ENCODE measurements at regions not wholly inside any gene's neighbourhood (a gene's known extent, or its start where the extent isn't known, plus 50 kb on each side); places are given as distances from the start of the nearest gene placed in this dataset.

- intact Hi-C loops (cut with micrococcal nuclease; ENCODE audit: unreplicated experiment): no loop called here
- ChIA-PET POLR2A (no interaction called here), CTCF (ENCODE audit: low intra/inter-chr PET ratio, low total read pairs) (no interaction called here)
- Histone ChIP-seq H3K36me3 (replicated peaks in 1 of 2; ENCODE audit: control insufficient read depth in 1 of 2, insufficient read depth in 2 of 2, low read length in 2 of 2) (no peaks in the 10 kb centered on the region), H4K20me1 (ENCODE audit: insufficient read depth, low read length) (no peaks in the 10 kb centered on the region), H3K27me3 (ENCODE audit: control insufficient read depth in 1 of 2, insufficient read depth in 2 of 2, low read length in 2 of 2) (peaks cover 1 to 4% of the 10 kb centered on the region in 2 experiments; a peak in 1 of 5 replicates), H3K9ac (ENCODE audit: insufficient read depth, low read depth, low read length) (no peak overlapping the region), H3K79me2 (ENCODE audit: insufficient read depth, low read length) (no peaks in the 10 kb centered on the region), H3K4me2 (ENCODE audit: low read depth, low read length) (no peak overlapping the region), H3K27ac (ENCODE audit: extremely low read length, insufficient read depth, low read length) (no peak overlapping the region), H3K4me1 (ENCODE audit: insufficient read depth, low read length) (peaks cover 13% of the 10 kb centered on the region), H2AFZ (ENCODE audit: low read length) (no peak overlapping the region), H3K9me3 (ENCODE audit: low read length) (no peaks in the 10 kb centered on the region), H3K4me3 (replicated peaks in 1 of 3; ENCODE audit: insufficient read depth in 1 of 3, low read depth in 2 of 3, low read length in 3 of 3) (no peak overlapping the region)
- DNase-seq (ENCODE audit: low spot score) (no peak), ATAC-seq (no peak), FAIRE-seq (no peak)
- no TSS peak for BruUV-seq (replicated peaks)
- 70% methylated on average over 4 of the region's 4 CpGs for whole genome bisulfite sequencing (ENCODE audit: low lambda C conversion rate)
- in situ Hi-C loops (cut with HindIII; ENCODE audit: extremely low pct_ligation_motif_present, low pct_unique_long_range_greater_than_20kb): loop anchor here (10.0 to 25.0 kb wide), 2 partner anchors 277 to 654 kb away; no protein-coding TSS in a partner anchor
- TF ChIP-seq KAT8 (CRISPR knock-in tag; IDR thresholded peaks at IDR 0.05): no peak
- no peak for TF ChIP-seq ZNF281 (CRISPR knock-in tag; IDR thresholded peaks at IDR 0.05; ENCODE audit: borderline replicate concordance)
- TF ChIP-seq ZFP62 (CRISPR knock-in tag; IDR thresholded peaks at IDR 0.05): no peak
- TF ChIP-seq ELF1 (CRISPR knock-in tag; IDR thresholded peaks at IDR 0.05): no peak
- TF ChIP-seq GATAD1 (CRISPR knock-in tag; IDR thresholded peaks at IDR 0.05): no peak
- no peak for TF ChIP-seq GATAD2A (CRISPR knock-in tag; IDR thresholded peaks at IDR 0.05)
- no peak for TF ChIP-seq CERS6 (CRISPR knock-in tag; IDR thresholded peaks at IDR 0.05)
- no peak for TF ChIP-seq CSRNP2 (CRISPR knock-in tag; conservative IDR thresholded peaks at IDR 0.05; ENCODE audit: low read depth)
- TF ChIP-seq HOMEZ (CRISPR knock-in tag; IDR thresholded peaks at IDR 0.05; ENCODE audit: low read depth): no peak
- no peak for TF ChIP-seq HHEX (CRISPR knock-in tag; IDR thresholded peaks at IDR 0.05)
- no peak for TF ChIP-seq PHF8 (CRISPR knock-in tag; IDR thresholded peaks at IDR 0.05)
- TF ChIP-seq MLLT10 (CRISPR knock-in tag; IDR thresholded peaks at IDR 0.05): no peak
- no peak for TF ChIP-seq HOXA9 (CRISPR knock-in tag; IDR thresholded peaks at IDR 0.05; ENCODE audit: borderline replicate concordance)
- TF ChIP-seq HDAC1 (CRISPR knock-in tag; IDR thresholded peaks at IDR 0.05): no peak
- TF ChIP-seq EZH2 (conservative IDR thresholded peaks at IDR 0.05; ENCODE audit: low read depth, low read length): no peak
- TF ChIP-seq TBX3 (IDR thresholded peaks at IDR 0.05; ENCODE audit: borderline replicate concordance): no peak
- TF ChIP-seq THAP9 (CRISPR knock-in tag; IDR thresholded peaks at IDR 0.05; ENCODE audit: borderline replicate concordance): no peak
Observed at GRCh38 chr2:64910523-64910922, 78.7 kb upstream of the SLC1A4 start.

Measured in HepG2 (cell line).